SKM-1 treated with dmso at 0.1 percent for 144 hours (cell line): ENCODE measurements at regions not wholly inside any gene's neighbourhood (a gene's known extent, or its start where the extent isn't known, plus 50 kb on each side); places are given as distances from the start of the nearest gene placed in this dataset.
"Not testable (repeated sequence)": the region's sequence is repeated elsewhere in the genome, so short reads cannot be mapped to it uniquely, and the experiment has no call there.

ENCODE experiments used
- DNase-seq: peaks from one replicate; lab custom pipeline; 2025; ENCODE audit not compliant: unreplicated experiment; lab: John Stamatoyannopoulos, UW

DNA sequence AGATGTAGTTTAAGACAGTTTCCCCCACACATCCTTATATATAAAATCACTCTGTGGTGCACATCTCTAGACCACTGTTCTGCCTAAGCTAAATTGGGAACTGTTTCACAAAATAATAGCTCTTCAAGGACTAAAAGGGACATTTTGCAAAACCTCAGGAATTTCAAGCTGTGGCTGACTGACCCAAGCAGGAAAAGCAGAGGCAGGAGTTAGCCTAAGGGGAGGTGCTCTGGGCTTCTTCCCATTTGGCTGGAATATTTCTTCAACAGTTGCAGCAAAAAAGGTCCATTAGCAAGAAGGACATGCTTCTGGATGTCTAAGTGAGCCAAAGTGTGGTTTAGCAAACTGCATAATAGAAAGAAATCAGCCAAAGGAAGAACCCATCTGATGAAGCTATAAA is 551.2 kb upstream of the ANKRD30A start:
- DNase-seq: no peak

GRCh38 chr10:36573246-36573645 is 552.2 kb upstream of the ANKRD30A start:
- no peak for DNase-seq

- no peak for DNase-seq
Measured at GRCh38 chr10:36564433-36564832, 561.0 kb upstream of the ANKRD30A start.

- DNase-seq: no peak
Measured at GRCh38 chr10:36559412-36560400, 565.7 kb upstream of the ANKRD30A start.

- DNase-seq: no peak
Measured at GRCh38 chr10:36556468-36556867, 568.9 kb upstream of the ANKRD30A start.

GRCh38 chr10:36555036-36555435 is 570.4 kb upstream of the ANKRD30A start:
- no peak for DNase-seq

GRCh38 chr10:36547965-36548364 is 577.4 kb upstream of the ANKRD30A start:
- DNase-seq: no peak

- DNase-seq: no peak
Measured at GRCh38 chr10:36542493-36542892, 582.9 kb upstream of the ANKRD30A start.

GRCh38 chr10:36540611-36541010 is 584.8 kb upstream of the ANKRD30A start:
- DNase-seq: no peak

- peak; percentile 0 for DNase-seq
Measured at GRCh38 chr10:36538953-36539586, 586.3 kb upstream of the ANKRD30A start.

DNA sequence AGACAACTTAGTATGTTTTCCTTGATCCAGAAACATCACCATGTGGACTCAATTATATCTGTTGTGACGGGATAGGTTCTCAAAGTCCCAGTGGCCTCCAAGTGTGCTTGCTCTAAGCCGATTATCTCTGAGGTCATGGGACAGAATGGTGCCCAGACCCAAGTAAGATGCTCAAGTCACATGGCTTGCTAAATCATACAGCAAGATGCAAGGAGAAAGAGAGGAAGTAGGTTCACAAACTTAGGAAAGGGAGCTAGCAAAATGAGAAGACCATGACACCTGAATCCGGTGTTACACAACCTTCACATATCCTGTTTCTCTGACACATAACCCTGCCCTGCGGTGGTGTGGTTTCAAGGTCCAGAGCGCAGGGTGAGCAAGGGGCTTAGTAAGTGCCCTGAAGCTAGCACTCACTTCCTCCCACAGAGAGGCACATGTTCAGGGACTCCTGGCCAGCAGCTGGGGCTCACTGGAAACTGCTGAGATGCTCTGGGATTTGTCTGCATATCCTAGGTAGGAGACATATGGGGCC is 590.9 kb upstream of the ANKRD30A start:
- peak; percentile 92 for DNase-seq

- DNase-seq: no peak
Measured at GRCh38 chr10:36533861-36534260, 591.5 kb upstream of the ANKRD30A start.

- no peak for DNase-seq
Measured at GRCh38 chr10:36533316-36533715, 592.1 kb upstream of the ANKRD30A start.

GRCh38 chr10:36531621-36532020 is 593.8 kb upstream of the ANKRD30A start:
- DNase-seq: no peak

DNA sequence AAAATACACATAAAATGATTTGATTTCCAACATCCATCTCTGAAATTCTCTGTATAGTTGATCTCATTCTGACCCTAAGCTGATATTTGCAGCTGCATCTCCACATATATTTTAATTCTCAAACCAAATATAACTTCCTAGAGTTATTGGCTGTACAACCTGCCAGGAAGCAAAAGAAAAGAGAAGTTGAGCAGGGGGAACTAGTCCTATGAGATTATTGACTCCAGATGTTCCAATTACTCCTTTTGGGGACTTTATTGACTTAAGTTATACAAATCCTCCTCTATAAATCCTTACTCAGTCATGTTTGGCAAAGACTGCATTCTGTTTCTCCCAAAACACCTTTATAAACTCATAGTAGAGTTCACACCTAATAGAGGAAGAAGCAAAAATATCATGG is 599.4 kb upstream of the ANKRD30A start:
- DNase-seq: no peak

GRCh38 chr10:36524126-36524525 is 601.3 kb upstream of the ANKRD30A start:
- not testable (repeated sequence) for DNase-seq

- no peak for DNase-seq
Measured at GRCh38 chr10:36519909-36520308, 605.5 kb upstream of the ANKRD30A start.

DNA sequence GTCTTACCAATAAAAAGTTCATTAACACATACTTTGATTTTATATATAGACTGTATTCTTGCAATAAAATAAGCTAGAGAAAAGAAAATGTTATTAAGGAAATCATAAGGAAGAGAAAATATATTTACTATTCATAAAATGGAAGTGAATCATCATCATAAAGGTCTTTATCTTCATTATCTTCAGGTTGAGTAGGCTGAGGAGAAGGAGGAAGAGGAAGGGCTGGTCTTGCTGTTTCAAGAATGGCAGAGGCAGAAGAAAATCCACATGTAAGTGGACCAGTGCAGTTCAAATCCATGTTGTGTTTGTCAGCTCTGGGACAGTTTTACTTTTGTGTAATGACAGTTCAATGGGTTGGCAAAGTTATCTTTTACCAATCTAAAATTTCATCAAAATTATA is 609.1 kb upstream of the ANKRD30A start:
- DNase-seq: no peak

- DNase-seq: no peak
Measured at GRCh38 chr10:36515319-36515718, 610.1 kb upstream of the ANKRD30A start.

- no peak for DNase-seq
Measured at GRCh38 chr10:36507715-36508114, 617.7 kb upstream of the ANKRD30A start.

DNA sequence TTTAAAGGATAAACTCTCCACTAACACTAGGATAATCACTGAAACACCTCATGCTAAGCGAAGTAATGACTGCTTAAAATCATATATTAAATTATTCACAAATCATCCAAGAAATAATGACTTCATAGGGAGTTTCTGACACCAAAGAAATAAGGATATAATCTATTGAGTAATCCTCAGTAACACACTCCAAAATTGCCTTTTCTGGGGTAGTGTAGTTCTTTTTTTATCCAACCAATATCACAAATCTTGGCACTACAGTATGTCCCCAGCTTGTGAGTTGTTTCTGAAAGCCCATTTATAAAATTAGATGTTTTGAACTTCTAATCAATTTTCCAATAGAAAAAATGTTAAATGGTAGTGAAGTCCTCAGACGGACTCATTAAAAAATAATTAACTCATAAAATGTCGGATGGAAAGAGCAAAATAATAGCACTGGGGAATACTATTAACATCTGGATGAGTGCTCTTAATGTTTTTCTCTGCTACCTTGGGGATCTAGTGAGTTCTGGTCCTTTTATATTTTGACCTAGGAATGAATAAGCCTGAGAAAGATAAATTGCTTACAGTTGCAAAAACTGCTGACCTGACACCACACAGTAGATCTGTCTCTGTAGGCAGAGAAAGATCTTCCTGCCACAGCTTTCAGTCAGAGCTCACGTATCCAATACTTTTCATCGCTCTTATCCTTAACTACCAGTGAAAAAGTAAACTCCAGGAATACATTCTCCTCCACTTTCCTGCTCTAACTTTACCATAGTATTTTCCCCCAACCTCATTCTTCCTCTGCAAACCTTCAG is 618.5 kb upstream of the ANKRD30A start:
- no peak for DNase-seq
